BE2C (cell line): ENCODE measurements at regions not wholly inside any gene's neighbourhood (a gene's known extent, or its start where the extent isn't known, plus 50 kb on each side); places are given as distances from the start of the nearest gene placed in this dataset.

Experiments
- DNase-seq: peaks from one replicate; pipeline ENCODE4 v3.0.0-alpha.2; 2020
- H3K27me3 ChIP-seq: fragments of 250-450 bp; sonication (Bioruptor Pico); 2 replicates; pipeline ENCODE4 v1.5.1; 2020; ENCODE audit warnings: mild to moderate bottlenecking
- H3K36me3 ChIP-seq: fragments of 250-450 bp; sonication (Bioruptor Pico); 2 replicates; pipeline ENCODE4 v1.5.1; 2020; ENCODE audit warnings: mild to moderate bottlenecking
- H3K4me1 ChIP-seq: fragments of 250-450 bp; sonication (Bioruptor Pico); 2 replicates; pipeline ENCODE4 v1.5.1; 2020
- H3K4me3 ChIP-seq: 2 replicates; pipeline ENCODE4 v1.5.1; 2011; ENCODE audit warnings: low read depth, low read length
- H3K9me3 ChIP-seq: fragments of 250-450 bp; sonication (Bioruptor Pico); 2 replicates; pipeline ENCODE4 v1.5.1; 2020
- TF ChIP-seq, protein P1 (sequence below): IDR thresholded peaks from 2 replicates; pipeline ENCODE4 v1.5.1; 2012; ENCODE audit warnings: mild to moderate bottlenecking, low read depth, low read length

DNA sequence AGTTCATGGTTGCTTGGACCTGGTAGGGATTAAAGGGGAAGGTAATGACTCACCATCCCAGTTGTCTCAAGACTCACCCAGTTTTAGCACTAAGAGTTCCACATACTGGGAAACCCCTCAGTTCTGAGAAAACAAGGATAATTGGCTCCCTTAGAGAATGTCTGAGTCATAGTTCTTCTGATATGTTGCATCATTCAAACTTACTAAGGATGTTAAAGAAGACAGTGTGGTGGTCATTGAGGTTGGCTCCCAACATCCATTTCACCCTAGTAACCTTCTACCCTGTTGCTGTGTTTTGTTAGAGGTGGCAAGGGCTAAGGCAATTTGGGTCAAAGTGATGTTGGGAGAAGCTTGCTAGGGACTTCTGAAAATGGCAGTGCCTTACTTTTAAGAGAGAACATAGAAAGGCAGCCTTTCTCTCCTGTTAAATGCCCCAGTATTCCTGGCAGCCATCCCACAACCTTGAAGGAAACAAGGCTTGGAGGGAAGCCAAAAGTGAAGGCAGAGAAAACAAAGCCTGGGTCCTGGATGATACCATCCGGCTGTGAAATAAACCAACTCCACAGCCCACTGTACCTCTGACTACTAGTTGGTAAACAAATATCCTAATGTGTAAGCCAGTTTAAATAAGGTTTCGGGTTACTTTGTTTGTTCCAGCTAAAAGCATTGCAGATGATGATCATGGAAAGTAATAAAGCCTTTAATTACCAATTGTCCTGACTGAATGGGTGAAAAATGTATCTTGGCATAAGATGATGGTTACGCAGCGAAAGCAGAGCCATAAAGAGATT lies 80.4 kb upstream of the ADAMTSL1 start:
- H3K4me1 ChIP-seq = no peaks in the 10 kb centered on the region
- H3K27me3 ChIP-seq = no peaks in the 10 kb centered on the region
- TF ChIP-seq, protein P1, sequence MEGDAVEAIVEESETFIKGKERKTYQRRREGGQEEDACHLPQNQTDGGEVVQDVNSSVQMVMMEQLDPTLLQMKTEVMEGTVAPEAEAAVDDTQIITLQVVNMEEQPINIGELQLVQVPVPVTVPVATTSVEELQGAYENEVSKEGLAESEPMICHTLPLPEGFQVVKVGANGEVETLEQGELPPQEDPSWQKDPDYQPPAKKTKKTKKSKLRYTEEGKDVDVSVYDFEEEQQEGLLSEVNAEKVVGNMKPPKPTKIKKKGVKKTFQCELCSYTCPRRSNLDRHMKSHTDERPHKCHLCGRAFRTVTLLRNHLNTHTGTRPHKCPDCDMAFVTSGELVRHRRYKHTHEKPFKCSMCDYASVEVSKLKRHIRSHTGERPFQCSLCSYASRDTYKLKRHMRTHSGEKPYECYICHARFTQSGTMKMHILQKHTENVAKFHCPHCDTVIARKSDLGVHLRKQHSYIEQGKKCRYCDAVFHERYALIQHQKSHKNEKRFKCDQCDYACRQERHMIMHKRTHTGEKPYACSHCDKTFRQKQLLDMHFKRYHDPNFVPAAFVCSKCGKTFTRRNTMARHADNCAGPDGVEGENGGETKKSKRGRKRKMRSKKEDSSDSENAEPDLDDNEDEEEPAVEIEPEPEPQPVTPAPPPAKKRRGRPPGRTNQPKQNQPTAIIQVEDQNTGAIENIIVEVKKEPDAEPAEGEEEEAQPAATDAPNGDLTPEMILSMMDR = no peak
- no peak overlapping the region for H3K4me3 ChIP-seq
- peak; percentile 6 for DNase-seq
- H3K9me3 ChIP-seq = no peaks in the 10 kb centered on the region
- H3K36me3 ChIP-seq = no peaks in the 10 kb centered on the region

DNA sequence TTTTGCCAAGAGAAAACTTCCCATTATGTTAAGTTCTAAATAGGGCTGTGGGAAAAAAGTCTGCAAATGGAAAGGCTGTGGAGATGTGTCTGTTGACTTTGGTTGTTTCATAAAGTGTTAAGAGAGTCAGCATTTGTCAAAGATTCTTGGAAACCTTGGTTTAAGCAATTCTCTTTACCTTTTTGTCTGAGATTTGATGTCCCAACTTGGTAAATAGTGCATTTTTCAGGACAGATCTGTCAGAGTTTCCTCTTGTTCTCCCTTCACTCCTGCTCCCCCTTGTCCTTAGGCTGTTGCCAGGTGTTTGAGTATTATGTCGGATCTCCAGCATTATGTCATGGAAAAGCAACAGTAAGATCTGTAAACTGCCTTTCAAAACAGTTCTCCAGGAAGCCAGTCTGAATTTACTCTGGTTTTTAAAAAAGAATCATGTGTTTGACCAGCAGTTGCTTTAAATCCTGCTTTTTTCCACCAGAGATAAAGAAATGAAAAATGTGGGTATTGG lies 79.1 kb upstream of the ADAMTSL1 start:
- Histone ChIP-seq H3K4me1 (no peaks in the 10 kb centered on the region), H3K4me3 (no peak overlapping the region), H3K27me3 (no peaks in the 10 kb centered on the region), H3K36me3 (no peaks in the 10 kb centered on the region), H3K9me3 (no peaks in the 10 kb centered on the region)
- TF ChIP-seq, protein P1 = no peak
- DNase-seq = no peak

DNA sequence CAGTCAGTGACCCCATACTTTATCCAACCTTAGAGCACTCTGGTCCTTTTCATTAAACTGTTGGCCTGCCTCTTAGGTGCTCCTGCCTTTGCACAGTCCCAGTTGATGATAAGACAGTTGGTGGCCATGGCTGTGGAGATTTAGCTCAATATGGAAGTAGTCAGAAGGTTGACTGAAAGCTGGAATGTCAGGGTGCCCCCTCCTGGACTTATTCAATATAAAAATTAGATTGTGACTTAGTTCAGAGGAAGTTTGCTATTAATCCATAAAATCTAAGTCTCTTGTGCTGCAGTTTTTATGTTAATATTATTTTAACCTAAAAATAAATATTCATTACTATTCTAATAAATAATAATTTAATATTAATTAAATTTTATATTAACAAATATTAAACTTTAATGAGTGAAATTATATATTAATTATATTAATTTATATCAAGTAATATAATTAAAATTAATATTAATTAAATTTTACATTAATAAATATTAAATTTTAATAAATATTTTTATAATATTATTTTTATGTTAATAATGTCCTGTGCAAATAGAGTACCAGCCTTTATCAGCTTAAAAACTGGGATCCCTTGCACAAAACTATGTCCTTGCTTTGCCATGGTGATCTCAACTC lies 77.7 kb upstream of the ADAMTSL1 start:
- H3K4me3 ChIP-seq = no peak overlapping the region
- TF ChIP-seq, protein P1 = peak; percentile 21
- H3K27me3 ChIP-seq = no peaks in the 10 kb centered on the region
- H3K36me3 ChIP-seq = no peaks in the 10 kb centered on the region
- DNase-seq = no peak
- no peaks in the 10 kb centered on the region for H3K4me1 ChIP-seq
- H3K9me3 ChIP-seq = no peaks in the 10 kb centered on the region

DNA sequence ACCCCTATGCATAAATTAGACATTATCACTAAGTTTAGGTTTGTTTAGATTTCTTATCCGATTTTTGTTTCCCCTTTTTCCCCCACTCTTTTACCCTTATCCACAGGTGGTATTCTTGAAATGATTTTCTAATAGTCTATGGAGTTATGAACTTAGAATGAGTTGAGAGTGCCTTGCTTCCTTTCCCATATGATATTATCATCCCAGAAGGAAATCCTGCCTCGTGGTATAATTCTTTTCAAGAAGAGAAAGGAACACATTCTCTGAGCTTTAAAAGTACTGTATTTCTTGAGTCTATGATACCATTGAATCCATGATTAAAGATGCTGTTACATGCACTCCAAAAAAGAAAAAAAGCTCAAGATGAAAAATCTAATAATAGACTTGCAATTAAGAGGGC lies 76.9 kb upstream of the ADAMTSL1 start:
- no peaks in the 10 kb centered on the region for H3K36me3 ChIP-seq
- no peaks in the 10 kb centered on the region for H3K27me3 ChIP-seq
- TF ChIP-seq, protein P1 = no peak
- H3K4me3 ChIP-seq = no peak overlapping the region
- DNase-seq = no peak
- H3K9me3 ChIP-seq = no peaks in the 10 kb centered on the region
- H3K4me1 ChIP-seq = no peaks in the 10 kb centered on the region

DNA sequence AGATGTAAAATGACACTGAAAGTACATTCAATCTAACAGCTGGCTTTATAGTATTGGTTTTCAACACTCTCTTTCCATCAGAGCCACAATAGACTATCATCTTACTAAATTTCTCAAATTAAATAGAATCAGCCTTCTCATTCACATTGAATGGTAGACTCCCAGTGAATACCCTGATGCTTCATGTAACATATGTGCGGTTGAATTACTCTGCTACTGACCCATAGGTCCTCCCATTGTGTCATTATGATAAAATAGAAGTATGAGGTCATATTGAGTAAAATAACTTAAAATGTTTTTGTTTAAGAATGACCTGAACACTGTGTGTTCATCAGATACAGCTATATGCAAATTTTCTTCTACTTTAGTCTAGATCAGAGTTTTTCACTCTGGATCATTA lies 75.9 kb upstream of the ADAMTSL1 start:
- no peak for DNase-seq
- H3K27me3 ChIP-seq = no peaks in the 10 kb centered on the region
- H3K4me1 ChIP-seq = no peaks in the 10 kb centered on the region
- no peaks in the 10 kb centered on the region for H3K9me3 ChIP-seq
- H3K36me3 ChIP-seq = no peaks in the 10 kb centered on the region
- TF ChIP-seq, protein P1 = no peak
- H3K4me3 ChIP-seq = no peak overlapping the region
